Neural cell (in vitro differentiated cells): ENCODE measurements at regions not wholly inside any gene's neighbourhood (a gene's known extent, or its start where the extent isn't known, plus 50 kb on each side); places are given as distances from the start of the nearest gene placed in this dataset.

Source experiments
- H2AFZ ChIP-seq: fragments of 200-600, 300-800 bp; sonication (generic), shearing (Covaris generic); 2 replicates; pipeline ENCODE4 v1.6.0; 2014; ENCODE audit warnings: low read depth, mild to moderate bottlenecking, antibody characterized with exemption, low read length, moderate library complexity
- H3F3A ChIP-seq: fragments of 200-600 bp; shearing (Covaris generic); 2 replicates; pipeline ENCODE4 v1.6.1; 2016; ENCODE audit warnings: mild to moderate bottlenecking, moderate library complexity, mixed read lengths, antibody characterized with exemption, low read length; ENCODE audit not compliant: insufficient read depth, poor library complexity, severe bottlenecking
- H3K27ac ChIP-seq: fragments of 200-600, 300-800 bp; sonication (generic), shearing (Covaris generic); 2 replicates; pipeline ENCODE4 v1.5.1; 2014; ENCODE audit warnings: mild to moderate bottlenecking, low read length, moderate library complexity
- H3K27me3 ChIP-seq: fragments of 300-800, 200-600 bp; sonication (generic), shearing (Covaris generic); 2 replicates; pipeline ENCODE4 v1.6.0; 2014; ENCODE audit warnings: mild to moderate bottlenecking, low read depth, low read length, moderate library complexity; ENCODE audit not compliant: insufficient read depth
- H3K36me3 ChIP-seq: fragments of 300-800, 200-600 bp; sonication (generic), shearing (Covaris generic); 2 replicates; pipeline ENCODE4 v1.5.1; 2014; ENCODE audit warnings: mild to moderate bottlenecking, antibody characterized with exemption, low read length, moderate library complexity; ENCODE audit not compliant: insufficient read depth
- H3K4me2 ChIP-seq: fragments of 300-800, 200-600 bp; sonication (generic), shearing (Covaris generic); 2 replicates; pipeline ENCODE4 v1.6.0; 2014; ENCODE audit warnings: mild to moderate bottlenecking, low read length
- H3K4me3 ChIP-seq: fragments of 300-800, 200-600 bp; sonication (generic), shearing (Covaris generic); 2 replicates; pipeline ENCODE4 v1.5.1; 2014; ENCODE audit warnings: mild to moderate bottlenecking, low read length, moderate library complexity
- H3K79me2 ChIP-seq: fragments of 200-600 bp; shearing (Covaris generic); replicated peaks from 2 replicates; pipeline ENCODE4 v1.6.0; 2014; ENCODE audit warnings: mild to moderate bottlenecking, low read length, moderate library complexity; ENCODE audit not compliant: insufficient read depth
- H3K9ac ChIP-seq: fragments of 300-800, 200-600 bp; sonication (generic), shearing (Covaris generic); 2 replicates; pipeline ENCODE4 v1.6.1; 2016; ENCODE audit warnings: mild to moderate bottlenecking, low read length, mixed read lengths
- H3K9me2 ChIP-seq: fragments of 200-600 bp; shearing (Covaris generic); 2 replicates; pipeline ENCODE4 v1.6.1; 2016; ENCODE audit warnings: mild to moderate bottlenecking, low read length, mixed read lengths; ENCODE audit not compliant: insufficient read depth
- H3K9me3 ChIP-seq: fragments of 200-600, 300-800 bp; sonication (generic), shearing (Covaris generic); 2 replicates; pipeline ENCODE4 v1.6.1; 2016; ENCODE audit warnings: mild to moderate bottlenecking, mixed run types, low read length, moderate library complexity, mixed read lengths
- H4K20me1 ChIP-seq: fragments of 200-600 bp; shearing (Covaris generic); 2 replicates; pipeline ENCODE4 v1.6.1; 2016; ENCODE audit warnings: mild to moderate bottlenecking, mixed run types; ENCODE audit not compliant: insufficient read depth
- EP300 ChIP-seq: fragments of 450-650 bp; conservative IDR thresholded peaks from 2 replicates; pipeline ENCODE4 v1.6.1; 2014; ENCODE audit warnings: antibody characterized with exemption, mild to moderate bottlenecking, moderate library complexity; ENCODE audit not compliant: poor library complexity, severe bottlenecking
- EZH2 ChIP-seq: fragments of 200-600, 300-800 bp; shearing (Covaris generic), sonication (generic); IDR thresholded peaks from 2 replicates; pipeline ENCODE4 v1.6.1; 2014; ENCODE audit warnings: antibody characterized with exemption, low read length, borderline replicate concordance, mild to moderate bottlenecking; ENCODE audit not compliant: insufficient read depth, poor library complexity, severe bottlenecking
- MXI1 ChIP-seq: fragments of 450-650 bp; conservative IDR thresholded peaks from 2 replicates; pipeline ENCODE4 v1.6.1; 2014; ENCODE audit warnings: antibody characterized with exemption, mild to moderate bottlenecking; ENCODE audit not compliant: poor library complexity, severe bottlenecking
- POLR2AphosphoS5 ChIP-seq: IDR thresholded peaks from 2 replicates; pipeline ENCODE4 v1.6.1; 2012
- RAD21 ChIP-seq: fragments of 450-650 bp; conservative IDR thresholded peaks from 2 replicates; pipeline ENCODE4 v1.6.1; 2014; ENCODE audit warnings: antibody characterized with exemption, mild to moderate bottlenecking, moderate library complexity
- REST ChIP-seq: IDR thresholded peaks from 2 replicates; pipeline ENCODE4 v1.6.1; 2012; ENCODE audit warnings: borderline replicate concordance
- SMC3 ChIP-seq: fragments of 450-650 bp; conservative IDR thresholded peaks from 2 replicates; pipeline ENCODE4 v1.6.1; 2014; ENCODE audit warnings: antibody characterized with exemption, mild to moderate bottlenecking, moderate library complexity; ENCODE audit not compliant: poor library complexity
- TAF1 ChIP-seq: IDR thresholded peaks from 2 replicates; pipeline ENCODE4 v1.6.1; 2012; ENCODE audit warnings: low read depth
- TF ChIP-seq, protein P1 (sequence below): fragments of 450-650 bp; IDR thresholded peaks from 2 replicates; pipeline ENCODE4 v1.5.1; 2014; ENCODE audit warnings: antibody characterized with exemption, mild to moderate bottlenecking, moderate library complexity; ENCODE audit not compliant: poor library complexity, severe bottlenecking

GRCh38 chr9:74303945-74304344 is 193.2 kb upstream of the RORB start:
- Histone ChIP-seq H3K27ac (no peak overlapping the region), H3K9me3 (no peaks in the 10 kb centered on the region), H4K20me1 (no peaks in the 10 kb centered on the region), H3K9me2 (no peaks in the 10 kb centered on the region), H3K4me3 (no peak overlapping the region), H3K9ac (no peak overlapping the region), H3F3A (no peaks in the 10 kb centered on the region), H3K79me2 (no peaks in the 10 kb centered on the region), H2AFZ (no peak overlapping the region), H3K36me3 (no peaks in the 10 kb centered on the region), H3K4me2 (no peak overlapping the region), H3K27me3 (no peaks in the 10 kb centered on the region)
- TF ChIP-seq SMC3 (no peak), REST (no peak), RAD21 (no peak), EZH2 (no peak), TAF1 (no peak), EP300 (no peak), POLR2AphosphoS5 (no peak), MXI1 (no peak)
- TF ChIP-seq, protein P1, sequence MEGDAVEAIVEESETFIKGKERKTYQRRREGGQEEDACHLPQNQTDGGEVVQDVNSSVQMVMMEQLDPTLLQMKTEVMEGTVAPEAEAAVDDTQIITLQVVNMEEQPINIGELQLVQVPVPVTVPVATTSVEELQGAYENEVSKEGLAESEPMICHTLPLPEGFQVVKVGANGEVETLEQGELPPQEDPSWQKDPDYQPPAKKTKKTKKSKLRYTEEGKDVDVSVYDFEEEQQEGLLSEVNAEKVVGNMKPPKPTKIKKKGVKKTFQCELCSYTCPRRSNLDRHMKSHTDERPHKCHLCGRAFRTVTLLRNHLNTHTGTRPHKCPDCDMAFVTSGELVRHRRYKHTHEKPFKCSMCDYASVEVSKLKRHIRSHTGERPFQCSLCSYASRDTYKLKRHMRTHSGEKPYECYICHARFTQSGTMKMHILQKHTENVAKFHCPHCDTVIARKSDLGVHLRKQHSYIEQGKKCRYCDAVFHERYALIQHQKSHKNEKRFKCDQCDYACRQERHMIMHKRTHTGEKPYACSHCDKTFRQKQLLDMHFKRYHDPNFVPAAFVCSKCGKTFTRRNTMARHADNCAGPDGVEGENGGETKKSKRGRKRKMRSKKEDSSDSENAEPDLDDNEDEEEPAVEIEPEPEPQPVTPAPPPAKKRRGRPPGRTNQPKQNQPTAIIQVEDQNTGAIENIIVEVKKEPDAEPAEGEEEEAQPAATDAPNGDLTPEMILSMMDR, result no peak

DNA sequence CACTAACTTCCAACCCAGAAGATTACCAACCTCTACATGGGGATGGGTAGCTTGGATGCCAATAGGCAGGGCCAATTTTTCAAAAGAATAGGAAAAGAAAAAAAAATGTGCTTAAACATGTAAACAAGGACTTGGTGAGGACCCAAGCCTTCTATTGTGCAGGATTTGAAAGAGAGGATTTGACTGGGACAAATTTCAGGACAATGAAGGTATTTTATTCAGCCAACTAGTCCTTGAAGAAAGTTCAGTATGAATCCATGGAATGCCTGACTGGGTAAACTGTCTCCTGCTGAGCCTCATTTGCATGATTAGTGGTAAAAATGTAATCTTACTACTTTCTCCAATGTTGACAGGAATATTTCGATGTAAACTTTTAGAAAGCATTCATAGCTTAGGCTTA is 192.5 kb upstream of the RORB start:
- no peak overlapping the region for H3K4me2 ChIP-seq
- H3K79me2 ChIP-seq, result no peaks in the 10 kb centered on the region
- no peak overlapping the region for H2AFZ ChIP-seq
- H3K9me2 ChIP-seq, result no peaks in the 10 kb centered on the region
- H3K9ac ChIP-seq, result no peak overlapping the region
- no peaks in the 10 kb centered on the region for H4K20me1 ChIP-seq
- H3K27me3 ChIP-seq, result no peaks in the 10 kb centered on the region
- no peaks in the 10 kb centered on the region for H3K36me3 ChIP-seq
- no peak for TF ChIP-seq TAF1
- TF ChIP-seq REST, result no peak
- TF ChIP-seq RAD21, result no peak
- no peak for TF ChIP-seq POLR2AphosphoS5
- TF ChIP-seq EZH2, result no peak
- TF ChIP-seq MXI1, result no peak
- no peak for TF ChIP-seq SMC3
- TF ChIP-seq, protein P1, result no peak
- TF ChIP-seq EP300, result no peak
- no peak overlapping the region for H3K27ac ChIP-seq
- H3K4me3 ChIP-seq, result no peak overlapping the region
- no peaks in the 10 kb centered on the region for H3K9me3 ChIP-seq
- no peaks in the 10 kb centered on the region for H3F3A ChIP-seq
